H1 (cell line): ENCODE measurements at regions not wholly inside any gene's neighbourhood (a gene's known extent, or its start where the extent isn't known, plus 50 kb on each side); places are given as distances from the start of the nearest gene placed in this dataset.

Source experiments
- EZH2 ChIP-seq: fragments of 200-600 bp; sonication (generic); IDR thresholded peaks from 2 replicates; pipeline ENCODE4 v1.7.1; 2012; ENCODE audit warnings: low read depth, mild to moderate bottlenecking, moderate library complexity, low read length, inconsistent platforms; ENCODE audit not compliant: severe bottlenecking
- SP2 ChIP-seq: IDR thresholded peaks from 2 replicates; pipeline ENCODE4 v1.6.1; 2012; ENCODE audit warnings: mild to moderate bottlenecking, low read length, inconsistent platforms
- TCF12 ChIP-seq: IDR thresholded peaks from 2 replicates; pipeline ENCODE4 v1.6.1; 2011; ENCODE audit warnings: low read depth, mild to moderate bottlenecking, low read length
- YY1 ChIP-seq: IDR thresholded peaks from 2 replicates; pipeline ENCODE4 v1.6.1; 2011; ENCODE audit warnings: low read depth, mild to moderate bottlenecking, low read length
- TF ChIP-seq, protein P1 (sequence below), 3 experiments: IDR thresholded peaks; 1 replicate in 2 of 3; 2 replicates in 1 of 3; pipeline versions ENCODE4 v1.5.1 to v1.6.1; 2011; ENCODE audit warnings: low read length in 3 of 3, mild to moderate bottlenecking in 3 of 3, inconsistent platforms in 2 of 3, low read depth in 1 of 3, moderate library complexity in 1 of 3; ENCODE audit not compliant: insufficient read depth in 1 of 3; ENCODE audit errors: control extremely low read depth in 1 of 3
- TF ChIP-seq, protein P2 (sequence below): IDR thresholded peaks from 2 replicates; pipeline ENCODE4 v1.6.1; 2012; ENCODE audit warnings: inconsistent platforms

DNA sequence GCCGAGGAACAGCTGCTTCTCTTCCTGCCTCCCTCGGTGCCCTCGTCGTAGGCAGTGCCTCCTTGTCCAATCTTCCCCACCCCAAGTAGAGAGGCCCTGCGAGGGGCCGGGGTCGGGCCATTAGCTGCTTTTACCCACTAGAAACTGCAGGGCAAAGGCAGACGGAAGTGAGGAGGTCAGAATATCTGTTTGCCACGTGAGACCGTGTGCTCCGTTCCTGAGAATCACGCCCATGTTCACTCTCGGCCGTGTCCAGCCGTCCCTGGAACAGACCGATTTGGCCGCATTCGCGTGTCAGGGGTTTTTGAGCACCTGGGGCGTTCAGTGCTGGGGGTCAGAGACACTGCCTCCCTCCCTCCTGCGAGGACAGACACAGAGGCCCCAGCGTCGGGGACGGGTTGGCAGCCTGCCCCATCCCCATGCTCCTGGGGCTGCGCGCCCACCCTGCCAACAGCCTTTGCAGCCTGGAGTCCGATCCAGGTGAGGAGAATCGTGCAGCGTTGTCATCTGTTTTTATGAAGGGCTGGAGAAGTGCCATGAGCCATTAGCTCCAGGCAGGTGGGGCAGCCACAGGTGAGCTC, 982.2 kb downstream of the BRD1 start:
- TF ChIP-seq TCF12 (no peak), SP2 (no peak), EZH2 (no peak), YY1 (no peak)
- TF ChIP-seq, protein P1, sequence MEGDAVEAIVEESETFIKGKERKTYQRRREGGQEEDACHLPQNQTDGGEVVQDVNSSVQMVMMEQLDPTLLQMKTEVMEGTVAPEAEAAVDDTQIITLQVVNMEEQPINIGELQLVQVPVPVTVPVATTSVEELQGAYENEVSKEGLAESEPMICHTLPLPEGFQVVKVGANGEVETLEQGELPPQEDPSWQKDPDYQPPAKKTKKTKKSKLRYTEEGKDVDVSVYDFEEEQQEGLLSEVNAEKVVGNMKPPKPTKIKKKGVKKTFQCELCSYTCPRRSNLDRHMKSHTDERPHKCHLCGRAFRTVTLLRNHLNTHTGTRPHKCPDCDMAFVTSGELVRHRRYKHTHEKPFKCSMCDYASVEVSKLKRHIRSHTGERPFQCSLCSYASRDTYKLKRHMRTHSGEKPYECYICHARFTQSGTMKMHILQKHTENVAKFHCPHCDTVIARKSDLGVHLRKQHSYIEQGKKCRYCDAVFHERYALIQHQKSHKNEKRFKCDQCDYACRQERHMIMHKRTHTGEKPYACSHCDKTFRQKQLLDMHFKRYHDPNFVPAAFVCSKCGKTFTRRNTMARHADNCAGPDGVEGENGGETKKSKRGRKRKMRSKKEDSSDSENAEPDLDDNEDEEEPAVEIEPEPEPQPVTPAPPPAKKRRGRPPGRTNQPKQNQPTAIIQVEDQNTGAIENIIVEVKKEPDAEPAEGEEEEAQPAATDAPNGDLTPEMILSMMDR (IDR thresholded peaks at IDR 0.05; ENCODE audit: control extremely low read depth in 1 of 3, insufficient read depth in 1 of 3, low read depth in 1 of 3, low read length in 3 of 3), result no peak
- TF ChIP-seq, protein P2, sequence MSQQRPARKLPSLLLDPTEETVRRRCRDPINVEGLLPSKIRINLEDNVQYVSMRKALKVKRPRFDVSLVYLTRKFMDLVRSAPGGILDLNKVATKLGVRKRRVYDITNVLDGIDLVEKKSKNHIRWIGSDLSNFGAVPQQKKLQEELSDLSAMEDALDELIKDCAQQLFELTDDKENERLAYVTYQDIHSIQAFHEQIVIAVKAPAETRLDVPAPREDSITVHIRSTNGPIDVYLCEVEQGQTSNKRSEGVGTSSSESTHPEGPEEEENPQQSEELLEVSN, result no peak
